H1 (cell line): ENCODE measurements at regions not wholly inside any gene's neighbourhood (a gene's known extent, or its start where the extent isn't known, plus 50 kb on each side); places are given as distances from the start of the nearest gene placed in this dataset.

Experiments used
- CTCF ChIP-seq, 3 experiments: IDR thresholded peaks; 1 replicate in 2 of 3; 2 replicates in 1 of 3; pipeline versions ENCODE4 v1.5.1 to v1.6.1; 2011; ENCODE audit warnings: low read length in 3 of 3, mild to moderate bottlenecking in 3 of 3, inconsistent platforms in 2 of 3, low read depth in 1 of 3, moderate library complexity in 1 of 3; ENCODE audit not compliant: insufficient read depth in 1 of 3; ENCODE audit errors: control extremely low read depth in 1 of 3
- POLR2A ChIP-seq, 2 experiments: IDR thresholded peaks; 1 replicate in 1 of 2; 2 replicates in 1 of 2; pipeline ENCODE4 v1.6.1; 2011; ENCODE audit warnings: low read depth in 2 of 2, low read length in 2 of 2, mild to moderate bottlenecking in 2 of 2; ENCODE audit errors: control extremely low read depth in 1 of 2
- POLR2AphosphoS5 ChIP-seq: IDR thresholded peaks from 2 replicates; pipeline ENCODE4 v1.6.1; 2011; ENCODE audit warnings: low read depth, low read length

GRCh38 chr1:157288996-157289395 is 150.8 kb upstream of the ETV3 start:
- TF ChIP-seq CTCF (IDR thresholded peaks at IDR 0.05; ENCODE audit: control extremely low read depth in 1 of 3, insufficient read depth in 1 of 3, low read depth in 1 of 3, low read length in 3 of 3) (no peak), POLR2A (IDR thresholded peaks at IDR 0.05; ENCODE audit: control extremely low read depth in 1 of 2, low read depth in 2 of 2, low read length in 2 of 2) (no peak), POLR2AphosphoS5 (no peak)
